ENCODE measurements at regions not wholly inside any gene's neighbourhood (a gene's known extent, or its start where the extent isn't known, plus 50 kb on each side); places are given as distances from the start of the nearest gene placed in this dataset.

DNA sequence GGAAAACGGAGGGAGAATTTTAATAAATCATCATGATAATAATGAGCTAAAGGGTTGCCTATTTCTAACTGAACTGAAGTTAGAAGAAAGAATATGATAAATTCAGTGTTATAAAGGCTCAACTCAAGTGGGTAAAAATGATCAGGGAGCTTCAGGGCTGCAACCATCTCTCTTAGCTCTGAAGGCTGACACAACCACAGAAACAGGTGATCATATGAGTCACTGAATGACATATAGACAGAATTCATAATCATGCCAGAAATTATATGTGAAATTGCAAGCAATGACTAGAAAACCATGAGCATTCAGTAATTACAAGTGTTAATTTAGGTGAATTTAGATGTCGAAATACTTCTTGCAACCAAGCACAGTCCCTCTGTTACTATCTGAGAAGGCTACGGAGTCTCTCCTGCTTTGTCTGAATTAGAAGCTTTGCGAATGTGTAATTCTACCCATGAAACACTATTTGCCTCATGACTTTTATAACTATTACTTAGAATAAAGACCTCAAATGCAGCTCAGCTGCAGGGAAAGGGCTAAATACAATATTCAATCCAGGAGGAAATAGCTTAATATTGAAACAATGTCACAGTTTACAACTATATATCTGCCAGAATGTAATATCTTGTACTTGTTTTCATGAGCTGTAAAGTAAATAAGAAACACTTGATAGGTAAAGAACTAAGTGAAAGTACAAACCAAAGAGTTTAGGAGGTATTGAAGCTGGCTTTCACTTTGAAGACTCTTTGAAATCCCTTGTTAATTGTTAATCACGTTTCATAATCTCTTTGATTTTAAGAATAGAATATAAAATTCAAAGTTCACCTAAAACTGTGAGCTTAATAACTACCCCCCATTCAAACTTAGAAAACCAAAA lies 1972.6 kb downstream of the ARAP2 start:
- H3K27ac ChIP-seq, result no peak overlapping the region
- no peak for DNase-seq (ENCODE audit: low spot score in 2 of 2)
- no peak overlapping the region for H3K4me3 ChIP-seq
- no peaks in the 10 kb centered on the region for H3K4me1 ChIP-seq
- intact Hi-C loops (cut with DNase I; ENCODE audit: low total_unique reads), result no loop called here
- H3K9me3 ChIP-seq, result no peaks in the 10 kb centered on the region
- H3K27me3 ChIP-seq, result no peaks in the 10 kb centered on the region
- H3K36me3 ChIP-seq, result no peaks in the 10 kb centered on the region
- TF ChIP-seq, protein P1, sequence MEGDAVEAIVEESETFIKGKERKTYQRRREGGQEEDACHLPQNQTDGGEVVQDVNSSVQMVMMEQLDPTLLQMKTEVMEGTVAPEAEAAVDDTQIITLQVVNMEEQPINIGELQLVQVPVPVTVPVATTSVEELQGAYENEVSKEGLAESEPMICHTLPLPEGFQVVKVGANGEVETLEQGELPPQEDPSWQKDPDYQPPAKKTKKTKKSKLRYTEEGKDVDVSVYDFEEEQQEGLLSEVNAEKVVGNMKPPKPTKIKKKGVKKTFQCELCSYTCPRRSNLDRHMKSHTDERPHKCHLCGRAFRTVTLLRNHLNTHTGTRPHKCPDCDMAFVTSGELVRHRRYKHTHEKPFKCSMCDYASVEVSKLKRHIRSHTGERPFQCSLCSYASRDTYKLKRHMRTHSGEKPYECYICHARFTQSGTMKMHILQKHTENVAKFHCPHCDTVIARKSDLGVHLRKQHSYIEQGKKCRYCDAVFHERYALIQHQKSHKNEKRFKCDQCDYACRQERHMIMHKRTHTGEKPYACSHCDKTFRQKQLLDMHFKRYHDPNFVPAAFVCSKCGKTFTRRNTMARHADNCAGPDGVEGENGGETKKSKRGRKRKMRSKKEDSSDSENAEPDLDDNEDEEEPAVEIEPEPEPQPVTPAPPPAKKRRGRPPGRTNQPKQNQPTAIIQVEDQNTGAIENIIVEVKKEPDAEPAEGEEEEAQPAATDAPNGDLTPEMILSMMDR (IDR thresholded peaks at IDR 0.05), result no peak
- TF ChIP-seq POLR2A (IDR thresholded peaks at IDR 0.05) (no peak), POLR2AphosphoS5 (IDR thresholded peaks at IDR 0.05) (no peak)

DNA sequence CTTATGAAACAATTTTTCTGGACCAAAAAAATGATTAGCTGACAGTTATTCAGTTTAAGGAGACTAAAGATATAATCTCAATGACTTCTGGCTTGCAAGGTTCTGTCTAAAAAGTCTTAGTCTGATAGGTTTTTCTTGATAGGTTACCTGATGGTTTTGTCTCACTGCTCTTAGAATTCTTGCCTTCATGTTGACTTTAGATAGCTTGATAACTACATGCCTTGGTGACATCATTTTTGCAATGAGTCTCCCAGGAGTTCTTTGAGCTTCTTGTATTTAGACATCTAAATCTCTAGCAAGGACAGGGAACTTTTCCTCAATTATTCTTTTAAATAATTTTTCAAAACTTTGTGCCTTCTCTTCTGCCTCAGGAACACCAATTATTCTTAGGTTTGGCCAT lies 1965.3 kb downstream of the ARAP2 start:
- no peaks in the 10 kb centered on the region for H3K9me3 ChIP-seq
- H3K27ac ChIP-seq, result no peak overlapping the region
- DNase-seq (ENCODE audit: low spot score in 2 of 2), result no peak
- TF ChIP-seq POLR2A (IDR thresholded peaks at IDR 0.05) (no peak), POLR2AphosphoS5 (IDR thresholded peaks at IDR 0.05) (no peak)
- TF ChIP-seq, protein P1 (IDR thresholded peaks at IDR 0.05), result no peak
- H3K27me3 ChIP-seq, result no peaks in the 10 kb centered on the region
- no peaks in the 10 kb centered on the region for H3K4me1 ChIP-seq
- intact Hi-C loops (cut with DNase I; ENCODE audit: low total_unique reads), result loop anchor here (5.0 kb wide), 1 partner anchor 778 kb away; no protein-coding TSS in a partner anchor
- H3K36me3 ChIP-seq, result no peaks in the 10 kb centered on the region
- no peak overlapping the region for H3K4me3 ChIP-seq

DNA sequence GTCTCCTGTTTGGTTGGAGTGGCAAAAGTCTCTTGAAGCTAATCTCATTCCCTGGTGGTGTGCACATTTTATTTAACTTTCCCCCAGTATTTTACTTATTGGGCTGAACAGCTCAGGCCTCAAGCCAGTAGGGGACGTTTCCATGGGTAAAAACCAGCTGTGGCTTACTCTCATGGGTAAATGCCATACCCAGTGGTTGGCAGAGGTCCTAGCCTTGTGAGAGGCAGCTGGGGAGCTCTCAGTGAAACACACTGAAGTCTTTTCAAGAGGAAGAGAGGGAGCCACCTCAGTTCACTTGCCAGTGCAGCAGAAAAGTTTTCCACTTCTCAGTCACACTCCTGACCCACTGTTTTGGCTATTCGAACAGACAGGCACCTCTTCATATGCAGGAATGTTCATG lies 1964.2 kb downstream of the ARAP2 start:
- DNase-seq (ENCODE audit: low spot score in 2 of 2), result no peak
- TF ChIP-seq POLR2AphosphoS5 (IDR thresholded peaks at IDR 0.05) (no peak), POLR2A (IDR thresholded peaks at IDR 0.05) (no peak)
- TF ChIP-seq, protein P1 (IDR thresholded peaks at IDR 0.05), result no peak
- Histone ChIP-seq H3K4me3 (no peak overlapping the region), H3K27ac (no peak overlapping the region), H3K4me1 (no peaks in the 10 kb centered on the region), H3K36me3 (no peaks in the 10 kb centered on the region), H3K27me3 (no peaks in the 10 kb centered on the region), H3K9me3 (no peaks in the 10 kb centered on the region)
- intact Hi-C loops (cut with DNase I; ENCODE audit: low total_unique reads), result no loop called here

DNA sequence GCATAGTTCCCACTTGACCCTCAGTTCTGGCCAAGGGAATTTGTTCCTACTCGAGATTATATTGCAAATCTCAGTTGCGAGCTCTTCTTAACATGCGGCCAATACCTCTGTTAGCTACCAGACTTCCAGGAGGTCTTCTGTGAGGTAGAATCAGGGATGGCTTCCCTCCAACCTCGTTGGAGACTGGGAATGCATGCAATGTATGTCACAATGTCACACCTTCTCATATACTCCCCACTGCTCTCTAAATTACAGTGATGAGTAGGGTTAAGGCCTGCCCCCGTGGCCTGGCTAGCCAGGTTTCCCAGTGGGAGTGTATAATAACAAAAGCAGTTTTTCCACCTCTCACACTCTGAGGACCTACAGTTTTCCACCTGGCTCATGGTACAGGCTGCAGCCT lies 1962.5 kb downstream of the ARAP2 start:
- no peak overlapping the region for H3K4me3 ChIP-seq
- DNase-seq (ENCODE audit: low spot score in 2 of 2), result no peak
- TF ChIP-seq, protein P1 (IDR thresholded peaks at IDR 0.05), result no peak
- TF ChIP-seq POLR2AphosphoS5 (IDR thresholded peaks at IDR 0.05) (no peak), POLR2A (IDR thresholded peaks at IDR 0.05) (no peak)
- intact Hi-C loops (cut with DNase I; ENCODE audit: low total_unique reads), result no loop called here
- H3K36me3 ChIP-seq, result peaks cover 4% of the 10 kb centered on the region
- H3K9me3 ChIP-seq, result no peaks in the 10 kb centered on the region
- H3K4me1 ChIP-seq, result no peaks in the 10 kb centered on the region
- no peaks in the 10 kb centered on the region for H3K27me3 ChIP-seq
- no peak overlapping the region for H3K27ac ChIP-seq

DNA sequence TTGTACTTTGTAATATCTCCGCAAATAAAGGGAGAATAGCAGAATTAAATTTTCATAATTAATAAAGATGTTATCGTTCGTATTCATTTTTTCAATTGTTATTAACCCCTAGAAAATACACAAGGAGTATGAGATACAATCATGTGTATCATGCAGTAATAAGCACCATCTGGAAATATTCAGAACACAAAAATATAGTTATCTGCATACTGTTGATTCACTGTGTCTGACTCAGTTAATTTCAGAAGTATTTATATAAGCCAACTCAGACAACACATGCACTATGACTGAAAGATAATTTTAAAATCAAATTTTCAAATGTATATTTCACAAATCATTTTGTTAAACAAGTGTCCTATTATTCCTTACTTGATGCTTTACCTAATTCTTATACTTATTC lies 1954.8 kb downstream of the ARAP2 start:
- DNase-seq (ENCODE audit: low spot score in 2 of 2), result no peak
- intact Hi-C loops (cut with DNase I; ENCODE audit: low total_unique reads), result no loop called here
- TF ChIP-seq POLR2AphosphoS5 (IDR thresholded peaks at IDR 0.05) (no peak), POLR2A (IDR thresholded peaks at IDR 0.05) (no peak)
- TF ChIP-seq, protein P1 (IDR thresholded peaks at IDR 0.05), result no peak
- peaks cover 4% of the 10 kb centered on the region for H3K36me3 ChIP-seq
- no peaks in the 10 kb centered on the region for H3K4me1 ChIP-seq
- no peaks in the 10 kb centered on the region for H3K27me3 ChIP-seq
- no peak overlapping the region for H3K27ac ChIP-seq
- H3K9me3 ChIP-seq, result no peaks in the 10 kb centered on the region
- H3K4me3 ChIP-seq, result no peak overlapping the region
